HG03095 (cell line): ENCODE measurements at regions not wholly inside any gene's neighbourhood (a gene's known extent, or its start where the extent isn't known, plus 50 kb on each side); places are given as distances from the start of the nearest gene placed in this dataset.
"Not testable (repeated sequence)": the region's sequence is repeated elsewhere in the genome, so short reads cannot be mapped to it uniquely, and the experiment has no call there.

ENCODE experiments used
- ATAC-seq: cut with Tn5 transposase; IDR thresholded peaks from one replicate; pipeline ENCODE4 v1.9.1; 2021; ENCODE audit warnings: moderate library complexity; ENCODE audit not compliant: unreplicated experiment

DNA sequence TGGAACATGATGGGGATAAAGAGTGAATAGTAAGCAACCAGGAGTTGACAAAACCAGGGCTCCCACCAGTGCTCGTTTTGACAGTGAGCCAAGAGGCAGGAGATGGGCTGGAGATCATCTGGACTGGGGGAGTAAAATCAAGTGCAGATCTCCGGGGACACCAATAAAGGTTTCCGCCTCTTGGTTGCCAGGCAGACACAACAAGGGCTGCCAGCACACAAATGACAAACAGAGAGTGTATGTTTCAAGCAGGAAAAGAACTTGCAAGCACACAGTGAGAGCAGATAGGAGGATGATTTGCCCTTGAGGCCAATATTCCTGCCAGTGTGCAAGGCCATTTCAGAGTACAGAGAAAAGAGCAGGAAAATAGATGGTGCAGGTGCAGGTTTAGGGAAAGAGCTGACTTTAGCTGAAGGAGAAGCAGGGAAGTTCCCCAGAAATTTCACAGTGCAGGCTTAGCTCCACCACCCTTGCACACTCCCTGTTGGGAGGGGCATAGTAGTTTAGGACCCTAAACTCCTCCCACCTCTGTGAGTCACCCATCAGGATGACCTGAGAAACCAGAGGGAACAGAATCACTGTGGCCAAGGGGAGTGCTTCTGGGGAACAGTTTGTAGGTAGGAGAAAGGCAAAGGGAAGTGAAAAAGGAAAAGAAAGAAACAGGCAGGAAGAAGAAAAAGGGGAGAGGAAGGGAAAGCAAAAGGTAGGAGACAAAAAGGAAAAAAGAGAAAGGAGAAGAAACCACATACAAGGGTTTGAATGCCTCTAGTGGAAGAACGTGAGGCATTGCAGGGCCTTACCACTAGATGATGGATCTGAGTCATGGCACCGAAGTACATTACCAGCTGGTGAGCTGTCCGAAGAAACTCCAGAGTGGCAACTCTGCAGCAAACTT lies 404.4 kb downstream of the SLC6A15 start:
- ATAC-seq = peak; percentile 75

- no peak for ATAC-seq
Observed at GRCh38 chr12:84506282-84506681, 406.3 kb downstream of the SLC6A15 start.

DNA sequence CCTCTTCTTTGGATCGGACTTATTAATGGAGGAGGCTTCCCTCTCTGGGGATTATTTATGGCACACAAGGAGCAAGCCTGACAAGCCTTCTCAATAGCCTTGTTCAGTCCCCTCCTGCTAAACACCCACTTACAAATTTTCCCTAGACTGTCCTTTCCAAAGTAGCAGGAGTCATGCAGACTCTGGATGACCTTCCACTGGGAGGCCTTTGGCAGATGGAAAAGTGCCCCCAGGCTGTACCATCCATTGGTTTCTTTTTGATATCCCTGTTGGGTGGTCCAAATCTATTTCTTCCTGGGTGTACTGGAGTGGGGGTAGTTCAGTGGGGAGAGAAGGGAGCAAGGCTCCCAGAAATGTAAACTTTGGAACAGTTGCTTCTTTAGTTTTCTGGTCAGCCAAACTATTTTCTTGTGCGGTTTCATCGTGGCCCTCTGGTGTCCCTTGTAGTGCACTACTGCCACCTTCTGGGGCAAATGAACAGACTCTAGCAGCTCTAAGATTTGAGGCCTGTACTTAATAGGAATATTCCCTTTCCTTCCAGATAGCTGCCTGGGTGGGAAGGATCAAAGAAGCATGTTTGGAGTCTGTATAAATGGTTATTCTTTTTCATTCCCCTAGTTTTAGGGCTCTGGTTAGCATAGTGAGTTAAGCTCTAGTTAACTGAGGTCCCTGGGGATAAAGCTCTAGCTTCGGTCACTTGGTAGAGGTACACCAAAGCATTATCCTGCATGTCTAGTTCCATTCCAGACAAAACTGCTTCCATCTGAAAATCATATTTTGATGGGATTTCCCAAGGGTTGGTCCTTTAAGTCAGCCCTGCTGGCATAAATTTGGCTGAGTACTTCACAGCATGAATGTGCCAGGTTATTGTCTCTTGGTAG lies 409.5 kb downstream of the SLC6A15 start:
- peak; percentile 71 for ATAC-seq

DNA sequence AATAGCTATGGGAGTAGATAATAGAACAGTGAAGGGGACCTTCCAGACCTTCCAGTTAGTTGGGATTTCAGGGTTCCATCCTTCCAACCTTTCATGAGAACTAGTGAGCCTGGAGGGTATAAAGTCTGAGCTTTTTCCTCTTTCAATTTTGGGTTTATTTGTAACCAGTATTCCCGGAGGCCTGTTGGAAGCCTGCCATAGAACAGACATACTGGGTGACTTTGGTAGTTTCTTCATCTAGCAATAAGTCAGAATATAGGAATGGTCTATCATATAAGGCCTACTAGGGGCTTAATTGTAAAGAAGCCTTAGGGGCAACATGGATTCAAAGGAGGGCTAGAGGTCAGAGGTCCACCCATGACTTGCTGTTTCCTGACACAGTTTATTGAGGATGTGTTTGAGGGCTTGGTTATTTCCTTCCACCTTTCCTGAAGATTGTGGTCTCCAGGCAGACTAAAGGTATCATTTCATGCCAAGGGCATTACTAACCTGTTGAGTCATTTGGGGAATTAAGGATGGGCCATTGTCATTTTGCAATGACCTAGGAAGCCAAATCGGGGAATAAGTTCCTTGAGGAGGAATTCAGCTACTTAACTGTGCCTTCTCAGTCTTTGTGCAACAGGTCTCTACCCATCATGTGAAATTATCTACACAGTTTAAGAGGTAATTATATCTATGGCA lies 410.3 kb downstream of the SLC6A15 start:
- no peak for ATAC-seq

DNA sequence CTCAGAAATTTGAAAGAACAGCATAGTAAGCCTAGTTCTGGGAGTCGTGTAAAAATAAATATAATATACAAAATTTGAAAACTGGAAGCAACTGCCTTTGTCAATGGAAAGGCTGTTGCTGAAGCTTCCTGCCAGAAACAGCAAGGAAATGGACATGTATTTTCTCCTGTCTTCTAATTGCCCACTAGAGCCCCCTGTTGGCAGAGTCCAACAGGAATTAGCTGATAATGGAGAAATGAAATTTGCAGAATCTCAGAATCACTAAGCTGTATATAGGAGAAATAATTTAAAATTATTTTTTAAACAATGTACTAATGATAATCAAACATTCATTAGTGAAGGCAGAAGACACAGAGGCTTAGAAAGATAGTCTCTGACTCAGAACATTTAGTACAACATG lies 414.8 kb downstream of the SLC6A15 start:
- ATAC-seq = no peak

- no peak for ATAC-seq
Observed at GRCh38 chr12:84495711-84496110, 416.9 kb downstream of the SLC6A15 start.

- no peak for ATAC-seq
Observed at GRCh38 chr12:84492351-84492883, 420.2 kb downstream of the SLC6A15 start.

DNA sequence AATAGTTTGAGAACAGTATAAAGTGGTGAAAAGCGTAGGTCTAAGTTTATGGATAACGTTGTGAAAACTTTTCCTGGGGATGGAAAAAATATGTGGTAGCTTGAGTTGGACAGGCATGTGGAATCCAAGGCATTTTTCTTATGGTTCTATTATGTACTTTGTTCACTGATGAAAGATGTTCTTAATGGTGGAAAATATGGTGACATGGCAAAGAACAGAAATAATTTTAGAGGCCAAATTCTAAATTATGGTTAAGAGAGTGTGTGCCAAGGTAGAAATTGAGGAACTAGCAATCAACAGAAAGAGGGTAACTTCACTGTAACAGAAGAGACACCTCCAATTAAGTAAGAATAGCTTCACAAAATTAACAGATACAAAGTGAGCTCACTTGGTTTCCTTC lies 427.8 kb downstream of the SLC6A15 start:
- no peak for ATAC-seq

DNA sequence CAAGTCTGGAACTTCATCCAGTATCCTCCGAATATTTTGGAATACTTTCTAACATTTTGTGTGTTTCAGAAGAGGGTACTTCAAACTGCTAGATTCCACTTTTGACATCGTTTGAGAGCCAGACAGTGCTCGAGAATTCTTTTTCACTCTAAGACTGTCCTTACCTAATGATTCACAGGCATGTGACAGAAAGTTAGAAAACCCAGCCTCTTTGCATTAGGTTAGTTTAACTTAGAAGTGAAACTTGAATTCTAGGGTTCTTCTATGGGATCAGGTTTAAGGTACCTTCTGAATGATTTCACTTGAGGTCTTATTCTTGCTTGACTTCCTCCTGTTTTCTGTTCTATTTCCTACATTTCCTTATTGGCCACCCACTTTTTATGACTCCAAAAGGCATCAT lies 431.8 kb downstream of the SLC6A15 start:
- ATAC-seq = no peak

GRCh38 chr12:84470361-84470760 lies 442.2 kb downstream of the SLC6A15 start:
- ATAC-seq = no peak

- ATAC-seq = no peak
Observed at GRCh38 chr12:84464616-84465015, 448.0 kb downstream of the SLC6A15 start.

DNA sequence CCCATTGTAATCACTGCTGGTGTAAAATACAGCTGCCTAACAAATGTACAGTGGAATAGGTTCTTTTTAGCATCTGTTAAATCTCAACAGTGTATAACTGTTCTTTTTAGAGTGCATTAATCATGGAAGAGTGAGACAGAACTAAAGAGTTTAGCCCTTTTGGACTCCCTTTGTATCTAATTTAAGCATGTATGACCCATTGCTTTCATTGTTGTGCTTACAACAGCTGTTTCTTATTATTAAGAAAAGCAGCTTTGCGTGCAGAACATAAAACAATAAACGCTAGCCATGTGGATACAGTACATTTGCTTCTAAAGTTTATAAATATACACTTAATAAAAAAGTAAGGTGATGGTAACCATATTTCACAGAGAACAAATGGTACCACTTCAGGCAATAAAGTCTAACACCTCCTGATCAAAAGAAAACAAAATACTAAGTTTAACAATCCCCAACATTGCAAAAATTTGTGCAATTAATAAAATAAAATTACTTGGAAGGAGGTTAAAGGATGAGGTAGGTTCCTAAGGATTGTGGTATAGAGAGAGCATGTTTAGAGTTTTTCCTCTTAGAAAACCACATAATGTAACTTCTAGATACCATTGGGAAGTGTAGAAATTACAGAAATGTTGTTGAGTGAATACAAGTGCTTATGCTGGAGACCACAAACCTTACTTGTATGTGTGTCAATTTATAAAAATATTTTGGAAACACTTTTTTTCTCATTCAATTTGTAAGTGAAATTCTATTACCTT lies 448.7 kb downstream of the SLC6A15 start:
- no peak for ATAC-seq

GRCh38 chr12:84455598-84455997 lies 457.0 kb downstream of the SLC6A15 start:
- no peak for ATAC-seq

GRCh38 chr12:84446478-84446877 lies 466.1 kb downstream of the SLC6A15 start:
- not testable (repeated sequence) for ATAC-seq

DNA sequence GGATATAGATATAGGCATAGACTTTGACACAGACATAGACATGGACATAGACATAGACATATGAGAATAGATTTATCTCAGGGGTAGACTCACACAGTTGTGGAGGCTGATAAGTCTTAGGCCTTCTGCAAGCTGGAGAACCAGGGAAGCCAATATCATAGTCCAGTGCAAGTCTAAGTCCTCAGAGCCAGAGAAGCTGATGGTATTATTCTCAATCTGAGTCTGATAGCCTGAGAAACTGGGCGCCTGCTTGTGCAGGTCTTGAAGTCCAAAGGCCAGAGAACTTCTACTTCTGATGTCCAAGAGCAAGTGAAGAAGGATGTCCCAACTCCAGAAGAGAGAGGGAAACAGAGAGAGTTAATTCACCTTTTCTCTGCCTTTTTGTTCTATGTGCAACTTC lies 476.5 kb downstream of the SLC6A15 start:
- no peak for ATAC-seq

GRCh38 chr12:84435682-84436081 lies 476.9 kb downstream of the SLC6A15 start:
- no peak for ATAC-seq

- ATAC-seq = no peak
Observed at GRCh38 chr12:84422340-84422739, 490.3 kb downstream of the SLC6A15 start.

DNA sequence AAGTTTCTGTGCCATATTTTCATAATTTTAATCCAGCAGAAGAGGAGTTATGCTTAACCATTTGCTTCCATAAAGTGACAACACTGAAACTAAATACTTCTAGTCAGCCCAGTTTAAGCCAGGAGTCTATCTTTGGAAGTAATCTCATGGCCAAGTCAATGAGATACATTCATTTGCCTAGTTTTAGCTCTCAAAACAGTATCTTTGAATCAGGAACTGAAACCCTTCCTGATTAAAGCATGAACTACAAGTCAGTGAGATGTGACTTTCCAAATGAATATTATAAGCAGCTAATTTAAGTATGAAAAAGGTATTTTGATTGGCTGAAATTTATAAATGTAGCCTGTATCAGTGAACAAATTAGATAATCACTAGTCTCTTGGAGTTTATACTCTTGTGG lies 491.5 kb downstream of the SLC6A15 start:
- peak; percentile 49 for ATAC-seq

DNA sequence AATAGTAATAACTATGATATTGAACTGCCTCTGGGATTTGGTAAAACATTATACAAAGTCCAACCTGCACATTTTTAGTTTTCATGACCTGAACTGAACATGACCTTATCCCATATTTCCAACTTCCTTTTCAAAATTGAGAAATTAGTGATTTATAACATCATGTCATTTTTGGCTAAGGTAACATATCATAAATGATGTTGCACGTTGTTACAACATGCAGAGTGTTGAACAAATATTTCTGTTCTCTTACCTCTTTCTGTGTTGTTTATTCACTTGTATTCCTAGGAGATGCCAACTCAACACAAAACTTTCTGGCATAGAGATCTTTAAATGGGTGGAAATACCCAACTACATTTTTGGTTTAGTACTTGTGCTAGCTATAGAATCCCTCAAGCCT lies 496.0 kb downstream of the SLC6A15 start:
- ATAC-seq = no peak

- ATAC-seq = no peak
Observed at GRCh38 chr12:84415946-84416345, 496.7 kb downstream of the SLC6A15 start.
